Embryonic facial prominence (tissue), 1 donor: ENCODE measurements at regions not wholly inside any gene's neighbourhood (a gene's known extent, or its start where the extent isn't known, plus 50 kb on each side); places are given as distances from the start of the nearest gene placed in this dataset.
A peak's percentile ranks its signal among the peaks of the same experiment; 100 is the strongest.

Source experiments
- DNase-seq: peaks from one replicate; pipeline ENCODE4 v3.0.0-alpha.2; 2016; ENCODE audit errors: extremely low spot score

DNA sequence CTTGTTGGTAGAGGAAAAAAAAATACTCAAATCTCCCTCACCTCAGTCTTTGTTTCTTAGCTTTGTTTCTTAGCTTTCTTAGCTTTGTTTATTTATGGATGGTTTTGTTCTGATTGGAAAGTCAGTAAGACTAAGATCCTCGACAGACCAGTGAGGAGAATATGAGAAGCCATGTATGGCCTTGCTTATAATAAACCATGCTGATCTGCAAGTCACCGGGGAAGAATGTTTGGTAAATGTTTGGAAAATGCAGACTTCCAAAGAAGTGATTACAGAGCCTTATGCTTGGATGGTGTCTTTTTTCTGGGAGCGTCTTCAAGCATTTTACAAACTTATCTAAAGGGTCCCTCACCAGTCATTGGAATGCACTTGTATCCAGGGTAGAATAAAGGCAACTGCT, 90.1 kb upstream of the NOCT start:
- DNase-seq = no peak

DNA sequence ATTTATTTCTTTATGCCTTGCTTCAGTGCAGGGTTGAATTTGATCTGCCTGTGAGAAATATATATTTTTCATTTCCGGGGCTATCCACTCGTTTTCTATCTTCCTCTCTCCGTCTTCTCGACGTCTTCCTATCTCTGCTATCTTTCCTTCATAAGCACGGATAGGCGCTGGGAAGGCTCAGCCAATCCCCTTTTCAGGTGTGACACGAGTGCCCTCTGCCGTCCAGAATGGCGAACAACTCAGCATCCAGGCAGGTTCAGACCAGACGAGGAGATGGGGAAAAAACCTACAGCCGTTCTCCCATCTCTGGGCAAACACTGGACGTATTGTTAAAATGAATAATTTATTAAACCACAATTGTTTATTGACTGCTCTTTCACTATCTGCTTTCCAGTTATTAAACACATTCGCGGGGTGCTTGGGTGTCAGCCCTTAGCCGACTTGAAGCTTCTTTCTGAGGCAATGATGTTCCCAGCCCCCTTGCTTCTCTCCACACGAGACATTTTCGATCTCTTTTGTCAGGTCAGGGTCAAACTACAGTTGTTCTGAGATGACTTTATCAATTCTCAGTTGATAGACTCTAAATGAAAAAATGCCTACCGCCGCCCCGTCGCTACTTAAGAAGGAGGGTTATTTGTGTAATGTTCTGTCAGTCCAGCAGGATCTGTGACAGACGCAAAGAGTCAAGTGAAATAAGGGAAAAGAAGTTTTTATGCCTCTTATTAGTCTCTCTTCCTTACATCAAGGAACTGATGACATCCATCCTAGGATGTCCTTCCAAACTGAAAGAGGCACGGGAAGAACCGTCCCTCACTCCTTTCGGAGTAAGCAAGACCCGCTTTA, 96.3 kb upstream of the NOCT start:
- peak; percentile 45 for DNase-seq

DNA sequence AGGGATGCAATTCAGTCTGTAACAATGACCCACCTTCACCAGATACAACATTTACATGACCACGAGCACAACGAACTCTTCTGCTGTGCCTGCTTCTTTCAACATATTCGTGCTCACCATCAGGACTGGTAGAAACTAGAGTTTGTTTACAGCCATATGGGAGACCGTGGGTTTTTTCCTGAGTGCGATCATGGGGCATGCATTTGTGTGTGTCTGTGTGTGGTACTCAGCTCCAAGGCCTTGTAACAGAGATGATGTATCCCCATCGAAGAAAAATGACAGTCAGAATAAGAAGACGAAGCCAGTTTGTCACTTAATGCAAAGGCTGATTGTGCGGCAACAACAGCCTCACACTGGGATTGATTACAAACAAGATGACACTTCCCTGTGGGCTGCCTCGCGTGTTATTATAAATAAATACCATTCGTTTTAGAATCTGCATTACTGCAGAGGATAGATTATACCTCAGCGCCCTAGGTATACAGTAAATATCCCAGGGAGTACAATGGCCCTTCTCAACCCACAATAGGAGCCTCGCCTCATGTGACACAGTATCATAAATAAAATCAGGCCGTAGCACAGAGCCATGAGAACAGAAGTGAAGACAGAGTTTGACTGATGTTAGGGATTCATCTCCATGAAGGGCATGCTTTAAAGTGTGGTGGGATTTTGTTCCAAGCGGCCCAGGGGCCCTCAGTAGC, 97.3 kb upstream of the NOCT start:
- DNase-seq = no peak

DNA sequence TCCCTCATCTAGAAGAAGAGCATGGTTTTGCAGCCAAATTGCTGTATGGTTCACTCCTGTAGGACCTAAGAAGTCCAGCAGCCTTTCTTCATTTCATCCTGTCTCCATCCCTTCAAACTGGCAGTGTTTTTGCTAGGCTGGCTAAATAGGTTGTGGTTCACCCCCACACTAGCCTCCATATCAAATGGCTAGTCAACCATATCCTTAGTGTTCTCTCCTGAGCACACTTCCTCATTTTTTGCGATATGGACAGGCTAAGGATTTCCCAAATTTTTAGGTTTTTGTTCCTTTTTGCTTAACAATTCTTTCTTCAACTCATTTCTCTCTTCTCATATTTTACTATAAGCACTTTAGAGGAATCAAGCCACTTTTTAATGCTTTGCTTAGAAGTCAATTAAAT, 98.8 kb upstream of the NOCT start:
- DNase-seq = no peak

DNA sequence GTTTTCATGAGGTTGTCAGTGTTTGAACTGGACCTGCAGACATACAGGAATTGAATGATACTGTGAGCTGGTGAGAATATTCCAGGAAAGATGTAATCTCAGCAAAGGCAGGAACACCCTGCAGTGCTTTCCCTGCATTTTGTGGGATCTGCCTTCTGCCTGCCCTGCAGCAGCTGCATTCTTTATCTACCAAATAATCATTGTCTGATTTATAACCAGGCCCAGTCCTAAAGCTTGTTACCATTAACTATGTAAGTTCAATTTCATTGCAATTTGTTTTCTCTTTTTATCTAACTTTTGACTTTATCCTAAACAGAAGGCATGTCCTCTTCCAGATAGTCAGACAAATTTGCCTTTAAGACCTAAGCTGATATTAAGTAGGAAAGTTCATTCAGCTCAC, 99.8 kb upstream of the NOCT start:
- DNase-seq = no peak

DNA sequence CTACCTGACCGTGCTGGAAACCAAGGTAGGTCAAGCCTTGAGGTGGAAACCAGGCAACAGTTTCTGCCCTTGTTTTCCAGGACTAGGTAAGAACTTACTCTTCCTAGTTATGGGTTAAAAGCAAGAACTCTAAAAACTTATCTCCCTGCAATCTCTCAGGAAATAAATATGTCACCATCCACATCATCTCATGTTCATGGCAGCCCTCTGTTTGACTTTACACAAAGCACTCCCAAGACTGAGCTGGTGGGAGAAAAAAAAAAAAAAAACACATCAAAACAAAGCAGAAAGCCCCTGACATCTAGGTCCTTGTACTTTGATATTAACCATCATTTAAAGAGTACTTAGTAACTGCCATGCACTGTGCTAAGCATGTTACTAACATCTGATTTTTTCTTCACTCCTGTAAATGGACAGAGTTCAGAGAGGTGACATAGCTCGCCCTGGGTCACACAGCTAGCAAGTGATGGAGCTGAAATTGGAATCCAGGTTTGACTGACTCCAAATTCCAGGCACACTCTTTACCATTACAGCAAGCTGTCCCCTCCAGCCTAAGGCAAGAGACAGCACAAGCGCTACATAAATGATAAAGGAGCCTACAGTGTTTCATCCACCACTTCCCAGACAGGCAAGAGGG, 102.8 kb upstream of the NOCT start:
- no peak for DNase-seq

DNA sequence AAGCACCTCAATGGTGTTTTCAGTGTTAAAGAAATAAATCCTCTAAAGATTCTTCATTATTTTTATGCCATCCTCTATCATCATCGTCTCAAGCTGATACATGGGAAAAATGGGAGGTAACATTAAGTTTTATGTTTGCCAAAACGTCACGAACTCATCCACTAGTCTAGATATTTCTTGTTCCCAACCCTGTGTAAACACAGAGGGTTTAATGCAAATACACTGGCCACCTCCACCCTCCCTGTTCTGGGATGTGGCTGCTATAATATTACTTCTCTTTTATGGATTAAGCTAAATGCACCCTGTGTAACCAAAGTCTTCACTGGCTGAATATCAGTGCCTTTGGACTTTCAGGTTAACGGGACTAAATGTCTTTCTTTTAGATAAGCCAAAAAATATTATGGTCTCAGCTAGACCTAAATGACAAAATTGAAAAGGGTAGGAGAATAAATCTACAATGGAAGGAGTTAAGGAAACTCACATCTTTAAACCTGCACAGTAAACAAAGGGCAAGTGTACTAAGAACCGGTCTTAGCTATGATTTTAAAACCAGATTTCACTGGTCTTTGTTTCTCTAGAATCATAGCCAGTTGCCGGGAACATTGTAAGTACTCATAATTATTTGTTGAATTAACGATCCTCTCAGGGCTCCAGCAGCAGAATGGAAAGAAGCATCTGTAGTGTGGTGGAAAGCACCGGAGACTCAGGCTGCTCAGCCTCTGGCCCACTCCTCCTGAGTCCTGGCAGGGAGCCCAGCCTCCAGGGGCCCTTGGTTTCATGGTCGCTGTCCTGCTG, 103.5 kb upstream of the NOCT start:
- DNase-seq = no peak

DNA sequence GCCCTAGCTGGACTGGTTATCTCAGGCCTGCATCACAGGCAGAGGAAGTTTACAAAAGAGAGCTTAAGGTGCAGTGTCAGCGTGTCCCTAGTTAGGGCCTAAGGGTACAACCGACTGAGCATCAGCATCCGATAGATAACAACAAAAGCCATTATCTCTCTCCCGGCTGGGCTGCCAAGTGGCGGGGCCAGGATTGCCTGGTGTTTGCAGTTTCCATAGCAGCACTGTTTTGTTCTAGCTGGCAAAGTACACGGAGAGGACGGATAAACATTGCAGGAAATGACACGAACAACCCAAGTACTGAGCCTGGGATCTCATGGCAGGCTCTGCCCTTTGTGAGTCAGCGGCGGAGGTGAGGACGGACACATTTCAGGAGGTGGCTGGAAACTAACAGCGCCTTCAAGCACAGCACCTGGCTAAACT, 104.7 kb upstream of the NOCT start:
- DNase-seq = peak; percentile 62

DNA sequence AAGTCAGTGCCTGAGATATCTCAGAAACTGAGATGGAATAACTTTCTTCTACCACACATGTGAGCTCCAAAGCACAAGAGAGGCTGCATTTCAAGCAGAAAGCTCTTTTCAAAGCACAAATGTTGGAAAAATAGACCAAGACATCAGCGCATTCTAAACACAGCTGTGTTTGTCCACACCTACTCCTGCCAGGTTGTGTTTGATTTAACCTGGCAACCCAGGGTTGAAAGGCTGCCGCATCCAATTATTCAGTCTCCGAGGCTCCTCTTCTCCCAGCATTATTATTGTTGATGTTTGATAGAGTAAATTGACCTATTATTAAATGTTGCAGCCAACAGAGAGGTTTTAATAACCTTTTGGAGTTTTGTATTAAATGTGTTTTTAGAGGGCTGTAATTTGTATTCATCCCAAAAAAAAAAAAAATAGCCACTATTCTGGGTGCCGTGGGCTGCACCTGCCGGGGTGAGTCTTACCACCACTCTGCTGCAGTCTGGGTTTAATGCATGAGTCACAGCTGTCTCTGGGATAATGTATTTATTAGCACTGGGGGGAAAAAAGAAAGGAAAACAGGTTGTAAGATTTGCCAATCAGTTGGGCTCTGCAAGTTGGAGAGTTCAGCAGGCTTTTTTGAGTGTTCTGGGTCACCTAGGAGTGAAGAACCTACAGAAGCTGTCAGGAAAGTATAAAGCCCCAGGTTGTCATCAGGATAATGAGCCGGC, 105.2 kb upstream of the NOCT start:
- no peak for DNase-seq

DNA sequence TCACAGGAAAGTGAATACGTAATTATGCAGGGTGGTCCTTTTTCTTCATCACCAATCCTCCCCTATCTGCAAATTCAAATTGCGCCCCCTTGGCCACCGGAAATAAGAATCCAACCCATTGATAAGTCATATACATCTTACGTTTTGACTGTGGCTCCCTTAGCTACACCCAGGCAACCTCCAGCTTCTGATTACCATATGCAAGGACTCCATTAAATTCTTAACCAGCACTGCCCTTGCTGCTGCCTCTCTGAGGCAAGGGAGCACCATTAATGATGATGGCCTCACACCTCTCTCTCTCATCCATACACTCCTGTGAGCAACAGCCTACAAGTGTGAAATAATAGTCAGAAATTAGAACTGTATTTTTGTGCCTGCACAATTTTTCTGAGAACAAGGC, 106.0 kb upstream of the NOCT start:
- no peak for DNase-seq

DNA sequence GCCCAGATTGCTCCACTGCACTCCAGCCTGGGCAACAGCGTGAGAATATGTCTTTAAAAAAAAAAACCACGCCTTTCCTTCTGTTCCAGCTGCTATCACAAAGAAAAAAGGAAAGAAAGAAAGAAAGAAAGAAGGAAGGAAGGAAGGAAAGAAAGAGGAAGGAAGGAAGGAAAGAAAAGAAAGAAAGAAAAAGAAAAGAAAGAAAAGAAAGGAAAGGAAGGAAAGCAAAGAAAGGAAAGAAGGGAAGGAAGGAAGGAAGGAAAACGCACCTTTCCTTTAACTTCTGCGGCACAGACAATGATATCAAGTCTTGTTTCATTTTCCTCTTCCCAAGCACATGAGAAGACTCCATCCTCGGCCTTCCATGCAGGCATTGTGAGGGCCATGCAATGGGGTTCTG, 107.4 kb upstream of the NOCT start:
- DNase-seq = no peak

DNA sequence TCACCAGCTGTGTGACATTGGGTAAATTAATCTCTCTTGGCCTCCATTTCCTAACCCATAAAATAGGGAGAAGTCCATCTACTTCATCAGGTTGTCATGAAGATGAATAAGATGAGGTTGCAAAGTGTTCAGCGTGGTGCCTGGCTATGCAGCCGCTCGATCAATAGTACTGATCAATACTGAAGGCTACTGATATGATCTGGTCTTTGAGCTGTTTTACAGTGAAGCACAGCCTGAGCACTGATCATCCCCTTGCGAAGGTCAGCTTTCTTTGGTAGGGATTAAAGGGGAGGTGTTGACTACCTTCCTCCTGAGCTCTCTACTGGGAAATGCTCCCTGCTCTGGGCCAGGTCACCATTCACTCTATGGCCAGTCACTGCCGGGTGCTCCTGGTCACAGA, 108.4 kb upstream of the NOCT start:
- DNase-seq = no peak

DNA sequence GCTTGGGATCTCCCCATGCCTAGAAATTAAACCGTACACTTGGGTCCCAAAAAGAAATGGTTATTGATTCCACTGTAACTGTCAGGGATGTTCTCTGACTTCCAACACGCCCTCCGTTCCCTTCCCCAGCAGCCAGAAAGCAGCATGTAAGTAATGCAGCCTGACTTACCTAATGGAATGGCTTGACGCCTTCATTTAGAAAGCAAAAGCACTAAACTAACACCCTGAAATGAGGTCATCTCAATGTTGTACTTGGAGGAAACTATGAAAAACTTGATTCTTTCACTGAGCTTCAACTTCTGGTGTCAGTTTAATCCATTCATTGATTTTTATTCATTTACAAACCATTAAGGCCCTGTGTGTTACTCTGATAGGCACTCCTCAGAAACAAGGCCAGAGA, 110.8 kb upstream of the NOCT start:
- no peak for DNase-seq

DNA sequence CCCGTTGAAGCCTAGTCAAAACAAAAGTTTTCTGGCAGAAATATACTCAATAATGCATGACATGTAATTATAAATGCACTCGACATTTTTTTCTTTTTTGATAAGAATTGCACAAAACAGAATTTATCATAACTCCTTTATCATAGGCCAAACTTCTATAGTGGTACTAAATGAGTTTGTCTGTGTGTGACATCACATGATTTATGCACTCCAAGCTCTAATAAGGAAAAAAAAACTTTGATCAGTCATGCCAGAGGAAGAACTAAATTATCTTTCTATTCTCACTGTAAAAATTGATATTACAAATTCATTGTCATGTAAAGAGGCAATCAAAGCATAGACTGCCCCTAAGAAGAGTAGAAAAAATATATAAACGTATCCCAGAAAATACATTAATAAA, 112.4 kb upstream of the NOCT start:
- no peak for DNase-seq

DNA sequence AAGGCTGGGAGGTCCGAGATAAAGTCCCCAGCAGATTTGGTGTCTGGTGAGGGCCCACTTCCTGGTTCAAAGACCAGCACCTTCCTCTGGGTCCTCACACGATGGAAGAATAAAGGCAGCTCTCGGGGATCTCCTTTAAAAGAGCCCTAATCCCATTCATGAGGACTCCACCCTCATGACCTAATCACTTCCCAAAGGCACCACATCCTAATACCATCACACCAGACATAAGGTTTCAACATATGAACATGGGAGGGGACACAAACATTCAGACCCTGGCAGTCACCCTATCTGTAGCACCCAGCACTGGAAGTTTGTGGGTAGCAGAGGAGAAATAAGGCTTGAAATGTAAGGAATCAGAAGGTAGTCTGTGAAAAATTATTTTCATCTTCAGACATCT, 112.9 kb upstream of the NOCT start:
- no peak for DNase-seq

DNA sequence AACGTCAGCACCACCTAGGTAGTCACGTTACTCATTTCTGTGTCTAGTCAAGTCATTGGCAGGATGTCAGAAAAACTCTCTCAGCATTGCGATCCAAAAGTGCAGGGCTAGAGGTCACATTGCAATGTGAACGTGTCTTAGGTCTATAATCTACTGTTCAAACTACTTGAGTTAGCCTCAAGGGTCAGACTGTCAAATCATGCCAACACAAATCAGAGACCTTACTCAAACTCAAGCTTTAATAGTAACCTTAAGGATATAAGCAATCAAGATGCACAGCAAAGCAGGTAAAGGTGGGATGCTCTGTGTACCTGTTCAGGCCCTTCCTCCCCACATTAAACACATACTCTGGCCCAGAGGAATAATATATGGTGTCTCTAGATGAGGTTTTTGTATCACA, 114.4 kb upstream of the NOCT start:
- DNase-seq = no peak

DNA sequence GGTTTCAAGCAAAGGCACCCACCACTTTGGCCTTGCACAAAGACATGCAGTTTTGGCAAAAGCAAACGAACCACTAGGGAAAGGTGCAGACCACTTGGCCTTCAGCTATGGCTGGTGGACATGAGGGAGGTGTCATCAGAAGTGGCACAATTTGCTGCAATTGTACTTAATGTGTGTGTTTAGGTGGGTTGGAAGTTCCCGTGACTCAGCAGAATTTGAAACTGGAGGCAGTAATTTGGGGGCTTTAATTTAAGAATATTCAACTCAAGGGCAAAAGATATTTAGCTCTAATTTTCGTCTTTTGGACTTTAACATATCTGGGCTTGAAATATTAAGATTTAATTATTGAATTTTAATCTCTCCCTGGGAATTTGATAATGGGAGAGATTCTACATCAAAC, 115.6 kb upstream of the NOCT start:
- no peak for DNase-seq

DNA sequence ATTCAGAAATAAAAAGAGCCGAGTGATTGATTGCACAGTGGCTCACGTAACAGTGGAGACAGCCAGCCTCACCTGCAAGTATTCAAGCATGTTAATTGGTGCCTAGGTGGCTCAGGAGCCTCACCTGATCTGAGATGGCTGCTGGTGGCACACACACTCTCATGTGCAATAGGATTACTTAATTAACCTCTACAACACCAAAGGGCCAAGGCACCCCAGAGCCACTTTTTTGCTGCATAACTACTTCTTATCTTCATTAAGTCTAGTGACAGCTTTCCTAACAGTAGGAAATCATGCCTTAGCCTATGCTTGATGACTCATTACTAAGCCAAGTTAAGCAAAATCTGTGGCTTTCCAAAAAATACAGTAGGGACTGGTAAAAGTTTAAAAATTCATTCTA, 117.3 kb upstream of the NOCT start:
- DNase-seq = no peak

DNA sequence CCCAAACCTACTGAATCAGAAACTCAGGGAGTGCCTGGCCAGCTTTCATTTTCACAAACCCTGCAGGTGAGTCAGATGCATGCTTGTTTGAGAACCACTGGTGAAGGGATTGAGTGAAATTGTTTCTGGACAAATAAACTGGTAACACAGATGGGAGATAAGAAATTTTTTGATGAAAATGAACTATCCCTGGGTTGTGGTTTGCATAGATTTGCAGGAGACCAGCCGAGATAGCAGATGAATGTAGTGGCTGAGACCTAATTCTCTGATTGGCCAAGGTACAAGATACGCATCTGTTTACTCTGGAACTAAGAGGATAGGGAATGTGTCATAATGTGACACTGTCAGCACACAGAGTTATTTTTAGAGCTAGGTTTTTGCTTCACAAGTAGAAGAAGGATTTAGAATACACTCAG, 117.8 kb upstream of the NOCT start:
- no peak for DNase-seq

DNA sequence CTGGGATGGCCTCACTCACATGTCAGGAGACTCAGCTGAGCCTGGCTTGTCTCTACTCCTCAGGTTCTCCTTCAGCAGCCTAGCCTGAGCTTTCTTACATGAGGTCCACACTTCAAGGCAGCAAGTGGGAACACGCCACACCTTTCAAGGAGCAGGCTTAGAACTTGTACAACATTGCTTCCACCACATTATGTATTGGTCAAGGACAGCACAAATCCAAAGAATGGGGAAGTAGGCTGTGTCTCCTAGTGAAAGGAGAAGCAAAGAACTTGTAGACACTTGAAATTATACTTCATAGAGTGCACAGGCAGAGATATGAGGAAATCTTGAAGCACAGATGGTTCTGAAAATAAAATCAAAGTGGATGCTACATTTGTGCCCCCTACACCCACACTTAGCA, 120.9 kb upstream of the NOCT start:
- no peak for DNase-seq

DNA sequence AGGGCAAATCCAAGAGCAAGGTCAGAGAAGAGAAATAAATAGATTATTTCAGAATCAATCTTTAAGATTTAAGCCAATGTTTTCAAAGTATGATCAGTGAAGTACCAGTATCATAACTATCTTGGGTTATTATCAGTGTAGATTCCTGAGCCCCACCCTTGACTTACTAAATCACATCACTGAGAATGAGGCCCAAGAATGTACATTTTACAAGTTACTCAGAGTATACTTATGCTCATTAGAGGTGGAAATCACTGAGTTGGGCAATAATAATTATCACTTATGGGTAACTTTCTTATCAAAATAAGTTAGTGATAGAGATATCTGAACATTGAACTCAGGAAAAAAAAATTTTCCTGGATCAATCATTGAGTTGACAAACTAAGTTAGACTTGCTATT, 121.6 kb upstream of the NOCT start:
- DNase-seq = no peak
